ENCODE measurements at regions not wholly inside any gene's neighbourhood (a gene's known extent, or its start where the extent isn't known, plus 50 kb on each side); places are given as distances from the start of the nearest gene placed in this dataset.
A peak's percentile ranks its signal among the peaks of the same experiment; 100 is the strongest.

GRCh38 chr2:43128559-43128955, 97.8 kb downstream of the ZFP36L2 start:
- no peak for DNase-seq (ENCODE audit: low read depth)

GRCh38 chr2:43127941-43128558, 98.4 kb downstream of the ZFP36L2 start:
- no peak for DNase-seq (ENCODE audit: low read depth)

- peak; percentile 88 for DNase-seq (ENCODE audit: low read depth)
These were observed 99.0 kb downstream of the ZFP36L2 start for GRCh38 chr2:43127208-43127940.

GRCh38 chr2:43126817-43127207, 99.6 kb downstream of the ZFP36L2 start:
- no peak for DNase-seq (ENCODE audit: low read depth)

- DNase-seq (ENCODE audit: low read depth), result no peak
These were observed 101.1 kb downstream of the ZFP36L2 start for GRCh38 chr2:43125090-43125998.

GRCh38 chr2:43124687-43125057, 101.7 kb downstream of the ZFP36L2 start:
- DNase-seq (ENCODE audit: low read depth), result no peak

- DNase-seq (ENCODE audit: low read depth), result no peak
These were observed 102.3 kb downstream of the ZFP36L2 start for GRCh38 chr2:43123981-43124686.

GRCh38 chr2:43123486-43123885, 102.9 kb downstream of the ZFP36L2 start:
- no peak for DNase-seq (ENCODE audit: low read depth)

- no peak for DNase-seq (ENCODE audit: low read depth)
These were observed 103.4 kb downstream of the ZFP36L2 start for GRCh38 chr2:43123028-43123427.

- DNase-seq (ENCODE audit: low read depth), result no peak
These were observed 104.7 kb downstream of the ZFP36L2 start for GRCh38 chr2:43121580-43122314.

GRCh38 chr2:43119303-43119702, 107.1 kb downstream of the ZFP36L2 start:
- no peak for DNase-seq (ENCODE audit: low read depth)

GRCh38 chr2:43117521-43118143, 108.8 kb downstream of the ZFP36L2 start:
- DNase-seq (ENCODE audit: low read depth), result no peak

GRCh38 chr2:43116988-43117387, 109.4 kb downstream of the ZFP36L2 start:
- DNase-seq (ENCODE audit: low read depth), result no peak

GRCh38 chr2:43115881-43116280, 110.5 kb downstream of the ZFP36L2 start:
- DNase-seq (ENCODE audit: low read depth), result no peak

GRCh38 chr2:43114210-43114609, 112.2 kb downstream of the ZFP36L2 start:
- DNase-seq (ENCODE audit: low read depth), result no peak

- no peak for DNase-seq (ENCODE audit: low read depth)
These were observed 114.4 kb downstream of the ZFP36L2 start for GRCh38 chr2:43111788-43112554.

- DNase-seq (ENCODE audit: low read depth), result no peak
These were observed 115.9 kb downstream of the ZFP36L2 start for GRCh38 chr2:43110442-43110871.

GRCh38 chr2:43109261-43109743, 117.1 kb downstream of the ZFP36L2 start:
- DNase-seq (ENCODE audit: low read depth), result no peak

GRCh38 chr2:43107679-43108078, 118.7 kb downstream of the ZFP36L2 start:
- DNase-seq (ENCODE audit: low read depth), result no peak
